HepG2 (cell line): ENCODE measurements at regions not wholly inside any gene's neighbourhood (a gene's known extent, or its start where the extent isn't known, plus 50 kb on each side); places are given as distances from the start of the nearest gene placed in this dataset.

Source experiments
- ATAC-seq: fragments of 200-7000 bp; cut with Tn5 transposase; 3 replicates; pipeline ENCODE4 v1.9.1; 2020; ENCODE audit warnings: mild to moderate bottlenecking, moderate library complexity
- BruUV-seq: library from RNA; stranded (reverse); fragments of 400-500 nt; replicated peaks from 2 replicates; lab custom pipeline; 2021; lab: Mats Ljungman, UMichigan
- CTCF ChIA-PET: fragments of 300-600 bp; formaldehyde crosslinking; extraction: SDS; loops from one replicate; lab custom pipeline; 2021; ENCODE audit warnings: low total read pairs, inconsistent platforms, low intra/inter-chr PET ratio; lab: Yijun Ruan, JAX
- POLR2A ChIA-PET: fragments of 350-600 bp; sonication (Branson Sonifier 250); formaldehyde crosslinking; loops from one replicate; lab custom pipeline; 2020; ENCODE audit warnings: antibody characterized with exemption, inconsistent platforms; lab: Yijun Ruan, JAX
- DNase-seq: peaks from one replicate; pipeline ENCODE4 v3.0.0-alpha.2; 2015; ENCODE audit warnings: low spot score
- FAIRE-seq: peaks from 3 replicates; lab custom pipeline; 2011; peaks lifted over from hg19 to GRCh38; lab: Jason Lieb, UNC
- H2AFZ ChIP-seq: one replicate; pipeline ENCODE4 v1.6.1; 2011; ENCODE audit warnings: low read length, inconsistent platforms
- H3K27ac ChIP-seq: fragments of 300-600 bp; 3 replicates; pipeline ENCODE4 v1.8.0; 2011; ENCODE audit warnings: mixed run types, mild to moderate bottlenecking, mixed read lengths, low read length, inconsistent platforms; ENCODE audit not compliant: insufficient read depth; ENCODE audit errors: extremely low read length
- H3K27me3 ChIP-seq, 2 experiments: fragments of 200-600 bp in 1 of 2; 2 replicates in 1 of 2; 3 replicates in 1 of 2; pipeline versions ENCODE4 v1.6.0 to v1.8.0; 2011; ENCODE audit warnings: low read length in 2 of 2, mild to moderate bottlenecking in 2 of 2, moderate library complexity in 2 of 2, inconsistent platforms in 1 of 2; ENCODE audit not compliant: insufficient read depth in 2 of 2, control insufficient read depth in 1 of 2
- H3K36me3 ChIP-seq, 2 experiments: fragments of 200-600 bp in 1 of 2; replicated peaks in 1 of 2; 2 replicates in 1 of 2; 3 replicates in 1 of 2; pipeline versions ENCODE4 v1.5.1 to v1.8.0; 2011; ENCODE audit warnings: low read length in 2 of 2, inconsistent platforms in 1 of 2; ENCODE audit not compliant: insufficient read depth in 2 of 2, control insufficient read depth in 1 of 2
- H3K4me1 ChIP-seq: 2 replicates; pipeline ENCODE4 v1.5.1; 2012; ENCODE audit warnings: low read length, inconsistent platforms; ENCODE audit not compliant: insufficient read depth
- H3K4me2 ChIP-seq: 2 replicates; pipeline ENCODE4 v1.6.0; 2011; ENCODE audit warnings: low read depth, low read length, inconsistent platforms
- H3K4me3 ChIP-seq, 3 experiments: fragments of 200-600 bp in 1 of 3; sonication (generic), shearing (Covaris generic) in 1 of 3; replicated peaks in 1 of 3; 2 replicates each; pipeline ENCODE4 v1.5.1; 2011 to 2016; ENCODE audit warnings: low read length in 3 of 3, inconsistent platforms in 2 of 3, low read depth in 2 of 3, mild to moderate bottlenecking in 2 of 3, control low read depth in 1 of 3, mixed read lengths in 1 of 3; ENCODE audit not compliant: insufficient read depth in 1 of 3
- H3K79me2 ChIP-seq: one replicate; pipeline ENCODE4 v1.6.1; 2011; ENCODE audit warnings: low read length, inconsistent platforms; ENCODE audit not compliant: insufficient read depth
- H3K9ac ChIP-seq: 2 replicates; pipeline ENCODE4 v1.6.0; 2011; ENCODE audit warnings: mild to moderate bottlenecking, low read depth, low read length, inconsistent platforms; ENCODE audit not compliant: insufficient read depth
- H3K9me3 ChIP-seq: 2 replicates; pipeline ENCODE4 v1.5.1; 2012; ENCODE audit warnings: mild to moderate bottlenecking, low read length
- H4K20me1 ChIP-seq: 2 replicates; pipeline ENCODE4 v1.6.0; 2011; ENCODE audit warnings: inconsistent platforms, mild to moderate bottlenecking, low read length, moderate library complexity; ENCODE audit not compliant: insufficient read depth
- ATF6 ChIP-seq: sonication (generic); formaldehyde crosslinking; conservative IDR thresholded peaks from 2 replicates; pipeline ENCODE4 v1.4.0; 2020; ENCODE audit warnings: missing genetic modification reagents
- CCDC6 ChIP-seq: sonication (generic); formaldehyde crosslinking; IDR thresholded peaks from 2 replicates; pipeline ENCODE4 v1.8.1; 2022; ENCODE audit warnings: mild to moderate bottlenecking, missing genetic modification reagents, moderate library complexity
- LCORL ChIP-seq, 2 experiments: fragments of 450-650 bp in 1 of 2; sonication (generic) in 1 of 2; formaldehyde crosslinking in 1 of 2; IDR thresholded peaks; 2 replicates each; pipeline versions ENCODE4 v1.5.0 to v1.6.1; 2017 to 2020; ENCODE audit warnings: antibody characterized with exemption in 1 of 2, missing genetic modification reagents in 1 of 2
- MAFF ChIP-seq: IDR thresholded peaks from 2 replicates; pipeline ENCODE4 v1.6.1; 2011; ENCODE audit warnings: low read depth, low read length, improper control_type of control experiment
- MAFK ChIP-seq, 2 experiments: IDR thresholded peaks in 1 of 2; conservative IDR thresholded peaks in 1 of 2; 2 replicates each; pipeline ENCODE4 v1.6.1; 2011; ENCODE audit warnings: improper control_type of control experiment in 2 of 2, low read length in 2 of 2
- NFE2 ChIP-seq: sonication (generic); formaldehyde crosslinking; IDR thresholded peaks from 2 replicates; pipeline ENCODE4 v1.4.0; 2020; ENCODE audit warnings: missing genetic modification reagents
- NFE2L2 ChIP-seq: fragments of 150-350 bp; IDR thresholded peaks from 2 replicates; pipeline ENCODE4 v1.6.1; 2014; ENCODE audit warnings: low read length
- TRAFD1 ChIP-seq: sonication (generic); formaldehyde crosslinking; IDR thresholded peaks from 2 replicates; pipeline ENCODE4 v1.5.1; 2020; ENCODE audit warnings: missing genetic modification reagents, mild to moderate bottlenecking, borderline replicate concordance
- ZBTB8A ChIP-seq: sonication (generic); formaldehyde crosslinking; IDR thresholded peaks from 2 replicates; pipeline ENCODE4 v1.4.0; 2020; ENCODE audit warnings: mild to moderate bottlenecking, low read depth, missing genetic modification reagents, borderline replicate concordance
- ZNF607 ChIP-seq: sonication (generic); formaldehyde crosslinking; IDR thresholded peaks from 2 replicates; pipeline ENCODE4 v1.5.1; 2020; ENCODE audit warnings: missing genetic modification reagents, mild to moderate bottlenecking, borderline replicate concordance
- ZNF639 ChIP-seq: conservative IDR thresholded peaks from 2 replicates; pipeline ENCODE4 v1.6.1; 2018; ENCODE audit warnings: missing genetic modification reagents
- ZNF652 ChIP-seq: IDR thresholded peaks from 2 replicates; pipeline ENCODE4 v1.6.1; 2016; ENCODE audit warnings: low read depth, borderline replicate concordance
- ZNF660 ChIP-seq: sonication (generic); formaldehyde crosslinking; IDR thresholded peaks from 2 replicates; pipeline ENCODE4 v1.5.1; 2020; ENCODE audit warnings: mild to moderate bottlenecking, low read depth, missing genetic modification reagents, borderline replicate concordance
- WGBS: methylation state at CpG from one replicate; pipeline ENCODE4 v1.1.6; 2017; ENCODE audit warnings: low lambda C conversion rate; 5-methylcytosine and 5-hydroxymethylcytosine counted together
- in situ Hi-C: cut with HindIII; loops from 2 replicates; pipeline ENCODE4 v1.10.0; 2017; ENCODE audit warnings: low pct_unique_long_range_greater_than_20kb; ENCODE audit not compliant: extremely low pct_ligation_motif_present
- intact Hi-C: fragments of 100-400 bp; cut with micrococcal nuclease; formaldehyde crosslinking; loops from one replicate; pipeline ENCODE4 v1.10.0; 2022; ENCODE audit not compliant: unreplicated experiment
- TF ChIP-seq, protein P1 (sequence below): sonication (generic); formaldehyde crosslinking; conservative IDR thresholded peaks from 2 replicates; pipeline ENCODE4 v1.8.0; 2022; ENCODE audit warnings: missing genetic modification reagents

GRCh38 chr12:78756936-78757335 is 107.6 kb upstream of the SYT1 start (continued):
- TF ChIP-seq ZNF660 (CRISPR knock-in tag): no peak
- no peak for TF ChIP-seq CCDC6
- no peak for TF ChIP-seq ZNF652

- no peaks in the 10 kb centered on the region for H3K27me3 ChIP-seq
- ChIA-PET POLR2A (no interaction called here), CTCF (no interaction called here)
- no peak overlapping the region for H3K4me3 ChIP-seq
- no peaks in the 10 kb centered on the region for H3K36me3 ChIP-seq
- intact Hi-C loops: no loop called here
- TF ChIP-seq LCORL (IDR thresholded peaks at IDR 0.05) (no peak), LCORL (CRISPR knock-in tag; IDR thresholded peaks at IDR 0.05) (no peak), ATF6 (CRISPR knock-in tag) (no peak), MAFF (peak; percentile 56; the same call in 1 of the 2 replicates), ZNF639 (CRISPR knock-in tag) (no peak), NFE2 (CRISPR knock-in tag) (peak; percentile 19; the same call in 1 of the 2 replicates), TRAFD1 (CRISPR knock-in tag) (no peak), MAFK (conservative IDR thresholded peaks at IDR 0.05 in 1 of 2, IDR thresholded peaks at IDR 0.05 in 1 of 2; ENCODE audit: low read length in 2 of 2) (peak; percentile 43 to 47; a peak in 2 of 4 replicates), NFE2L2 (peak; percentile 84), ZNF607 (CRISPR knock-in tag) (no peak), ZBTB8A (CRISPR knock-in tag) (no peak)
- TF ChIP-seq, protein P1, sequence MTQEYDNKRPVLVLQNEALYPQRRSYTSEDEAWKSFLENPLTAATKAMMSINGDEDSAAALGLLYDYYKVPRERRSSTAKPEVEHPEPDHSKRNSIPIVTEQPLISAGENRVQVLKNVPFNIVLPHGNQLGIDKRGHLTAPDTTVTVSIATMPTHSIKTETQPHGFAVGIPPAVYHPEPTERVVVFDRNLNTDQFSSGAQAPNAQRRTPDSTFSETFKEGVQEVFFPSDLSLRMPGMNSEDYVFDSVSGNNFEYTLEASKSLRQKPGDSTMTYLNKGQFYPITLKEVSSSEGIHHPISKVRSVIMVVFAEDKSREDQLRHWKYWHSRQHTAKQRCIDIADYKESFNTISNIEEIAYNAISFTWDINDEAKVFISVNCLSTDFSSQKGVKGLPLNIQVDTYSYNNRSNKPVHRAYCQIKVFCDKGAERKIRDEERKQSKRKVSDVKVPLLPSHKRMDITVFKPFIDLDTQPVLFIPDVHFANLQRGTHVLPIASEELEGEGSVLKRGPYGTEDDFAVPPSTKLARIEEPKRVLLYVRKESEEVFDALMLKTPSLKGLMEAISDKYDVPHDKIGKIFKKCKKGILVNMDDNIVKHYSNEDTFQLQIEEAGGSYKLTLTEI: no peak
- ATAC-seq: no peak
- no peaks in the 10 kb centered on the region for H3K9me3 ChIP-seq
- no peaks in the 10 kb centered on the region for H4K20me1 ChIP-seq
- H3K27ac ChIP-seq: no peak overlapping the region
- in situ Hi-C loops: no loop called here
- H3K4me1 ChIP-seq: no peaks in the 10 kb centered on the region
- no peaks in the 10 kb centered on the region for H3K79me2 ChIP-seq
- H3K4me2 ChIP-seq: no peak overlapping the region
- WGBS: 38% methylated on average over 2 of the region's 4 CpGs
- no peak overlapping the region for H2AFZ ChIP-seq
- FAIRE-seq: no peak
- peak; percentile 1 for DNase-seq
- no TSS peak for BruUV-seq
- H3K9ac ChIP-seq: no peak overlapping the region
These were observed 105.2 kb upstream of the SYT1 start for GRCh38 chr12:78759367-78759766.
